ENCODE measurements at regions not wholly inside any gene's neighbourhood (a gene's known extent, or its start where the extent isn't known, plus 50 kb on each side); places are given as distances from the start of the nearest gene placed in this dataset.

DNA sequence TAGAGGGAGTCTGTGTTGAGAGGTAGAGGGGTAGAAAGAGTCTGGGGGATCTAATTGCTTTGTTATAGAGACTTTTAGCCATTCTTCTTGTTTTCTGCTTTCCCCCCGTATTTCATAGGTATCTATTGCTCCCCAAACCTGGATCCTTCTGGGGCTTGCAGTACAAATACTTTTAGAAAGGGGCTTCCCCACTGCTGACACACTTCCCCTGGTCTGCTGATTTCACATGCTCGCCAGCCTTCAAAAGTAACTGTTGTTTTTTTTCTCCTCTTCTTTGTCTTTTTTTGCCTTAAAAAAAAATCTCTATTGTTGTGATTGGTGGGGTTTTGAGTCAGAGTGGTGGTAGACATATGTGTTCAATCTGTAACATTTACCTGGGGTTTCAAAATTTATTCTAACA is 300.6 kb upstream of the AZI2 start:
- no peak for DNase-seq

DNA sequence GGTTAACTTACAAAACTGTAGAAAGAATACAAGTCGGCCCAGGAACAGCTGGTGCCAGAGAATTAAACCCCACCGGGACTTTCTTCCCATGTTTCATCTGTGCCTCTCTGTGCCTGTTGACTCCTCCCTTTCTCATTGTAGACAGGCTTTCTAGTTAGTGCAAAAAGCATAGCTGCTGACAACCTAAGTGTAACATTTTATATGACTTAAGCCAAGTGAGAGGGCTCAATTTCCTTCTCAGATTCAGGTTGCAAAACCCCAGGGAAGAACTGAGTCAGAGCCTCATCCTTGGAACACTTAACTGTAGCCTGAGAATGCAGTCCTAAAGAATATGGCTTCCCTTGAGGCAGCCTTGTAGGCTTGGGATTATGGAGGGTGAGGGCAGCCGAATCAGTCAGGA is 302.5 kb upstream of the AZI2 start:
- no peak for DNase-seq

- DNase-seq, result no peak
Observed at GRCh38 chr3:28664123-28664522, 315.5 kb upstream of the AZI2 start.

GRCh38 chr3:28667646-28668621 is 319.3 kb upstream of the AZI2 start:
- peak; percentile 69 for DNase-seq

DNA sequence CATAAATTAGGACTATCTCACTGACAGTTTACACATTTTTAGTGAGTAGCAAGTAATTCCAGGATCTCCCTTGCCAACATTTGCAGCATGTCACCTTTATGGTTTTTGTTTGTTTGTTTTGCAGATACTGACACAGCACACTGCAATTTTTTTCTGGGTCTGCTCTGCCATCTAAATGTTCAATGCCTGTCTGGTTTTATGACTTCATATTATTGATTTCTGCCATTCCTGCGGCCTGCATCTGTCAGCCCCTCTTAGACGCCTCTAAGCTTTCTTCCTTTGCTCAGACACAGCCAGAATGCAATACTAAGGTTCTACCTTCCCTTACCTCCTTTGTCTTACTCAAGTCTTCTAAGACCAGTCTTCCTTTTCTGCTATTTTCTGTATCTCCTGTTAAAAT is 321.2 kb upstream of the AZI2 start:
- DNase-seq, result no peak

DNA sequence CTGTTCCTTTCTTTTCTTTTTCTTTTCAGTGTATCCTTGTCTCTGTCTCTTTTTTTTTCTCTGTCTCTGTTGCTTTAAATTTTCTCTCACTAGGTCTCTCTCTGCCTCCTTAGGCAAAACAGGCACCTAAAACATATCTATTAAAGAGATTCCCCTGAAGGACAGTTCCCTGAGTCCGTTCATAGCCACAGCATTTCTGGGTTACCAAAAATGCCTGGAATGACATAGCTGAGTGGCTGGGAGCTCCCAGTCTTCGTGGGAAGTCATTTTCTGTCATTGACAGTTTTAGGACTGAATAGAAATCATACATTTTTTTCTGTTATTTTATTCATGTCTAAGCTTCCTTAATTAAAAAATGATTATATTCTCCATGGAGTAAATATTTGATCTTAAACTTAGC is 323.8 kb upstream of the AZI2 start:
- DNase-seq, result no peak

- DNase-seq, result no peak
Observed at GRCh38 chr3:28673446-28673845, 324.8 kb upstream of the AZI2 start.

DNA sequence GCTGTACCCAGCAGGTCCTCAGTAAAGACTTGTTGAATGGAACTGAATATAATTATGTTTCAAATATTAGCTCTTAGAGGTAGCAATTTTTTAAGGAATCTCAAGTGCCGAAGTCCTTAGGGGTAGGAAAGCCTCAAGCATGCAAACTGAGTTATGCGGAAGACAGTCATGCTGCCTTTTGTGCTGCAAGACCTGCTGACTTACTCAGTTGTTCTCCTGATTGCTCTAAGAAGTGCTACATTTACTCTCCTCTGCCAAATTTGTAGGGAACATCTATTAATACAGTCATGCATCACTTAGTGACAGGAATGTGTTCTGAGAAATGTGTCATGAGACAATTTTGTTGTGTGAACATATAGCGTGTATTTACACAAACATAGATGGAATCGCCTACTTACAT is 325.6 kb upstream of the AZI2 start:
- DNase-seq, result no peak

DNA sequence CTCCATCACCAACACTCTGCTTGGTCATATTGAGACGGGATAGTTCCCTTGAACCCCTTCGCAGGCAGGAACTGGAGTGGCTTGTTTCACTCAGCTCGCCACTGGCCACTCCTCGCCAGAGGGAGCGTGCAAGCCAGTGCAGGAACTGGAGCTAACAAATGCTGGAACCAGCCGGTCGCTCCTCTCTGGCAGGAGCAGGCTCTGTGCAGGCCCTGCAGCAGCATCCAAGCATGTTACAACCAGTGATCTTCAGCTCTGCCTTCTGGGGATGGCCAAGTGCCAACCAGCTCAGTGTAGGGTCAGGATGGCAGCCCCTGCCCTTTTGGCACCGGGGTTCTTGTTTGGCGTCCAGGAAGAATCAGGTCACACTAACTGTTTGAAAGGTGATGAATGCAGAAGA is 329.0 kb upstream of the AZI2 start:
- DNase-seq, result no peak

DNA sequence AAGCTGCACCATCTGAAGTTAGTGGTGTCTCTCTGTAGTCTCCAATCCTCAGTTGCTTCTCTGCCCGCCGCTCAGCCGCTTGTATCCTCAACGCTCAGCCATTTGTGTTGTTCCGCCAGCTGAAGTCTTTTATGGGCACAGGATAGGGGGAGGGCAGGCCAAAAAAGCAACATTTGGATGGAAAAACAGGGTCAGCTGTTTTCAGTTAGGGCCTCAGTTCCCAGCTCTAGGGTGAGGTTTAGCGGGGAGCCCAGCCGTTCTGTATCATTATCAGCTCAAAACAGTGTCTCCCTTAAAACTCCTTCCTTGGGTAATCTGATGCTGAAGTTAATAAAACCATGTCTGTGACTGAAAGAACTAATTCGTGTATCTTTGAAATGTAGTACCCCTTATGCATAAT is 329.5 kb upstream of the AZI2 start:
- no peak for DNase-seq

DNA sequence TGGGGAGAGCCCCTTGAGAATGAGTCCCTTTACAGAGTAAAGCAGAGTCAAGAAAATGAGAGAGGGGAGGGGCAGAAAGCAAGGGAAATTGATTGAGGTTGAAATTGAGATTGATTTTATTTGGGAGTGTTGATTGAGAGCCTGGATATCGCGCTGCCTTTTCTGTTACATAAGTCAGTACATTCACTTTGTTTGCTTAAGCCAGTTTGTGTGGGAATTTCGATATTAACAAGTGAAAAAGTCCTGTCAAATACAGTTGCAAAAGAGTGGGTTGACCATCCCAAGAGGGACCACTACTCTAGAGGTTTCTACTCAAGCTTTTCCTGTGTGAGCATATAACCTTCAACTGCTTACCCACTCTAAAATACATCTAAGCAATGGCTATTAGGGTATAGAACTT is 331.4 kb upstream of the AZI2 start:
- DNase-seq, result no peak

- no peak for DNase-seq
Observed at GRCh38 chr3:28682121-28682520, 333.5 kb upstream of the AZI2 start.

GRCh38 chr3:28690176-28690575 is 341.6 kb upstream of the AZI2 start:
- no peak for DNase-seq

GRCh38 chr3:28698706-28699105 is 350.1 kb upstream of the AZI2 start:
- no peak for DNase-seq

- DNase-seq, result no peak
Observed at GRCh38 chr3:28699283-28699682, 350.7 kb upstream of the AZI2 start.

DNA sequence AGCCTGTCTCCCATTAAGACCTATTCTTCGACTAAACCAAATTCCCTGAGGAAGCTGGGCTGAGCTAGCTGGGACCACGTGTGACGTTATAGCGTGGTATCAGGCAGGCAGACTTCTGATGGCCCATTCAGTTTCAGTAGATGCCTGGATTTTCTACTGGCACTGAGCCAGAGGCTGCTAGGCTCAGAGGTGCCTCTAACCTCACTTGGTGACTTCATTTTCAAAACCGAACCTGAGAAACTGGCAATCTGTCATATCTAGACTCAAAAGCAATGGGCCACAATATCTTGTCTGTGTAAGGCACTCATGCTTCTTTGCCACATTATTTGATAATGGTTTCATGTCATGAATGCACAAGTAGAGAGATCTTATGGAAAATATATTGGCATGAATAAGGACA is 352.1 kb upstream of the AZI2 start:
- DNase-seq, result no peak

DNA sequence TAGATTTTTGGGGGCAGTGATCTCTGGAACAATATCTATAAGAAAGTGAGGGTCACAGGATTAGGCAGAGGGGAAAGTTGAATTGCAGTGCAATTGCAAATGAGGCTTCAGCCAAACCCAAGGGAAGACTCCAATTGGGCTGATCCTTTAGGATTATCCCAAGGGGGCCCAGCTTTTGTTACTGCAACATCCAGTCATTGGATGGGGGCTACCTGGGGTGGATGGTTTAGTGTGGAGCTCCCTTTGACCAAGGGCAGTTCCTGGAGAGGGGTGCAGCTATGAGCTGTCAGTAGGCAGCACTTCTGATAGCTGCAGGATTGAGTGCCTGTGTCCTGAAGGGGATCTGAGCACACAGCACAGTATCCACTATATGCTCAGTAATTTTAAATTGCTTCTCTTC is 355.2 kb upstream of the AZI2 start:
- no peak for DNase-seq

DNA sequence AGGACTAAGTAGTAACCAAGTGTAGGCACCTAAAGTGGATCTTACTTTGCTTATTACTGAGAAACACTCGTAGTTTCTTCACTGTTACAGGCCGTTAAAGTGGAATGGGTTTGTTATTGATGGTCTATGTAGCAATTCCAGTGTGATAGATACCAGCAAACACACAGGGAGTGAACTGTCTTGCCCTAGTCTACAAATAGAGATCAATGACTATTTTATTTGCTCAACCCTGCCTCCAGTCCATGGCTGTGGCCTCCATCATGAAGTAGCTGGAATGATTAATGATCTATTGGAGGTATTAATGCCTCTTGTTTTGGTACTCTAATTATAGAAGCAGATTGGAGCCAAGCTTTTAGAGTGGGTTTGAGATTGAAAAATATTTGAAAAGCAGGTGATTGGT is 362.7 kb upstream of the AZI2 start:
- no peak for DNase-seq

GRCh38 chr3:28716939-28717338 is 368.3 kb upstream of the AZI2 start:
- DNase-seq, result no peak

- DNase-seq, result no peak
Observed at GRCh38 chr3:28718074-28718849, 369.6 kb upstream of the AZI2 start.

DNA sequence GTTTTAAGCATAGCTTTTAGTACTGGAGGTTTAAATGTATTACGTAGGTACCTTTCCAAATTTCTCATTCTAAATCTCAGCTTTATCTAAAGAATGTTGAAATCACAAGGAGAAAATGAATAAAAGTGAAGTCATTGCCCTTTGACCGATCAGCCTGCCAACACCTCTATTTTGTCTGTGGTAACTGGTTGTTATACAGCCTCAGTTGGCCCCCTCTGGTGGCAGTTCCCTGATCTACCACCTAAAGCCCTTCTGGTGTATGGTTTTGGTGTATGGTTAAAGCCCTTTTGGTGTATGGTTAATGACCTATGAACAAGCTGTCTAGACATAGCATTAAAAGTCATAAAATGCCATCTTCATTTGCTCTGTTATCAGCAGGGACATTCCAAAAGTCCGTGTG is 378.2 kb upstream of the AZI2 start:
- peak; percentile 29 for DNase-seq

DNA sequence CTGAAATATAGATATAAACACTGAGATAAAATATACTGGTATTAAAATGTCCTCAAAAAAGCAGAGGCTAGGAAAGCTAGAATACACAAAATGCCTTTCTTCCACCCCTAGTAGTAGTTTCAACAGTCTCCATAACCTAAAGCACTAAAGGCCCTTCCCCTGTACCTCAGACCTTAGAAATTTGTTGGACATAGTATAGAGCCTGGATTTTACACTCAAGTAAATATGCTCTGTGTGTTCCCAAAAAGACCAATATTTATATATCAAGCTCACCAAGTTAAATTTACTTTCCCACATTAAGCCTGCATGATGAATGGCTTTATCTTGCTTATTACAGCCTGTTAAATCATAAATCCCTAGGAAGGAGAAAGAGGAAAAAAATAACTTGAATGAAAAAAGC is 378.7 kb upstream of the AZI2 start:
- no peak for DNase-seq

DNA sequence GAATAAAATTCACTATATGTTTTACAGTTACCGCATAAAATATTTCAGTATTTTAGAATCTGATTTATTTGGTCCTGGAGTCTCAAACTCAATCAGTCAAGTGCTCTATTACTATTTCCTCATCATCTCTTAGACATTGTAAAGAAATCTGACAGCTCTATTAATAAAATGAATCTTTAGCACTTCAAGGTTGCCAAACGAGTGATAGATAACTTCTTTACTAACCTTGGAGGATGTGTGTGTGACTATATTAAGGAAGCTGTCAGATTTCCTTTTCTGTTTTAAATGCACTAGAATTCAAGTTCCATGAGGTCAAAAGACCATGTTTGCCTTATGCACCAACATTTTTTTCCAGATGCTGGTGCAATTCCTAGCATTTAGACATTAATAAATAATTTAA is 389.8 kb upstream of the AZI2 start:
- no peak for DNase-seq

DNA sequence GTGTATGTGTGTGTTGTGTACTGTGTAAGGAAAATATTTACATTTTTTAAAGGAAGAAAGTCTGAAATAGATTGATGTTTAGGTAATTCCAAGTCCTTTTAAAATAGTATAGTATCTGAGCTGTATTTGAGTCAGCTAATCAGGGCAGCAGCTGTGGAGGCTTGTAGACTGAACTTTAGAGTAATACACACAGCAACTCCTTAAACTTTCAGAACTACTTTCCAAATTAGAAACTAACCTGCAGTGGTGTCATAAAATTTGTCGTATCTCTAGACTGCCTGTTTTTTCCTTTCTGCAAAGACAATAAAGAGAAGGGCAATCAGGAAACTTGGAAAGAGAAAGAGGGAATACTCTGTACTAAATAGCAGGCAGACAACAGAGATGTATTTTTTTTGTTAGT is 391.0 kb upstream of the AZI2 start:
- no peak for DNase-seq
